Activated CD8-positive, alpha-beta memory T cell treated with anti-CD3 and anti-CD28 coated beads for 36 hours (primary cell): ENCODE measurements at regions not wholly inside any gene's neighbourhood (a gene's known extent, or its start where the extent isn't known, plus 50 kb on each side); places are given as distances from the start of the nearest gene placed in this dataset.
"Not testable (repeated sequence)": the region's sequence is repeated elsewhere in the genome, so short reads cannot be mapped to it uniquely, and the experiment has no call there.

Experiments used
- CTCF ChIA-PET: fragments of 350-600 bp; sonication (Branson Sonifier 250); formaldehyde crosslinking; loops from one replicate; lab custom pipeline; 2021; ENCODE audit warnings: antibody characterized with exemption; lab: Charles Lee
- POLR2A ChIA-PET: fragments of 350-600 bp; sonication (Branson Sonifier 250); formaldehyde crosslinking; loops from one replicate; lab custom pipeline; 2021; ENCODE audit warnings: antibody characterized with exemption; lab: Charles Lee

DNA sequence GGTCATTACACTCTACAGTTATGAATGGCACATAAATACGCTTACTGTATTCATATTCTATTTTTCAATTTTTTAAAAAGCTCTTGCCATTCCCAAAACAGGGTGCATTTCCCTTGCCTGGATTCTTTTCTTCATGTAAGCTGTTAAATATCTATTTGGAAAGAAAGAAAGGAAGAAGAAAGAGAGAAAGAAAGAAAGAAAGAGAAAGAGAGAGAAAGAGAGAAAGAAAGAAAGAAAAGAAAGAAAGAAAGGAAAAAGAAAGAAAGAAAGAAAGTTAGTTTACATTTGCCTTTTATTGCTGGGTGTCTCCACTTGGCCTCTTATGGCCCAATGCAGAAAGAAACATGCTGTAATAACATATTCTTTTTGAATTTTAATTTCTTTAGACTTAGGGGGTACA lies 165.9 kb upstream of the ATXN1 start:
- CTCF ChIA-PET = no interaction called here
- POLR2A ChIA-PET = no interaction called here

DNA sequence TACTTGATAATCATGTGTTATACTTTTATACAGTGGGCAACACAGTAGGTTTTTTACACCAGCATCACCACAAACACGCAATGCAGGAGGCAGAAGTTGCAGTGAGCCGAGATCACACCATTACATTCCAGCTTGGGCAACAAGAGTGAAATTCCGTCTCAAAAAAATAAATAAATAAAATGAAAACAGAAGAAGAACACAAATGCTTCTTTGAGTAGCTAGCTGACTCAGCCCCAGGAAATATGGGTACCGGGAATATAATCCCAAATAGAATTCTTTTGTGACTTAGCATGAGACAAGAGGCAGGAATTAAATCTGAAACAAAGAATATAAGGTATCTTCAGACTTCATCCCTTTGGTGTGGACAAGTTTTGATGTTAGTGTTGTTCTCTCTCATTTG lies 164.2 kb upstream of the ATXN1 start:
- POLR2A ChIA-PET = no interaction called here
- CTCF ChIA-PET = no interaction called here

DNA sequence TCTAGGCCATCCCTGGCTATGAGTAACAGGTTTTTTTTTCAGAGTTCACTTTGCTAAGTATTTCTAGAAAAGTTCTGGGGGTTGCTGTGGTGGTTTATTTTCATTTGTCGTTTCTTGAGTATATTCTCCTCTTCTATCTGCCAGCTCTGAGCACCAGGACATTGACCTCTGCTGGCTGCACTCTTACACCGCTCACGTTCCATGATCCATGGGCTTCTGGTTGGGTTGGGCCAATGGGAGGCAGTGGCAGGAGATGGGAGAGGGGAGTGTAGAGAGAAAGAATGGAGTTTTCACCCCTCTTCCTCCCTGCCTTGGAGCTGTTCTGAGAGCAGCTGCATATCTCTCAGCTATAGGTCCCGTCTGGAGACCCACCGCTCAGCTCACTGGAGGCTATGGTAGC lies 161.0 kb upstream of the ATXN1 start:
- ChIA-PET POLR2A (no interaction called here), CTCF (interaction anchor here (0.8 to 1.2 kb wide), 2 partner anchors 72 to 105 kb away, joined by 3 read pairs; no protein-coding TSS in a partner anchor)

DNA sequence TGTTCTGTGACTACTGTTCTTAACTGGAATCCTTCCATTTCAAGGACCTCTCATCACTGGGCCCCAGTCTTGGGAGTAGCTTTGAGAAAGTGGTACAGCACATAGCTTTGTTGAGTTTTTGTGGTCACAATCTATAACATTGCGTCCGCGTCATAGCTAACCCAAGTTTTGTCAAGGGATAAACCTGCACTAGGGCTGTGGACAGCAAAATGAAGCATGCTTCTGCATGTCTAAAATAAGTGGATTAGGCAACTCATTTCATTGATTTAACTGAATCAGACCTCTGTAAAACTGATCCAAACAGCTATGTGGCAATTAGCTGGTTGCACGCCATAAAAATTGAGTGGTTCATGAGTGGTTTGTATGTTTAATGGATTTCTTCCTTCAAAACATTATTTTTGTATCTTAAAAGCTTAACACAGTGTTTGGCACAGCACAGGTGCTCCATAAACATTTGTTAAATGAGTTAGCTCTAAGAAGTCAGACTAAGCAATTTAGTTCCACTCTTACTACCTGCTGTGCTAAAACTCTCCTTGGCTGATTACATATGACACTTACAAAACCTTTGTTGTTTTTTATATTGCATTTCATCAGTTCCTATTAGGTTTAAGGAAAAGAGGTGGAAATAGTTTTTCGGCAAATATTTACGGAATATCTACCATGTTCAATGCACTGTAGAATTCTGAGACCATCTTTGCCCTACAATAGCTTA lies 160.3 kb upstream of the ATXN1 start:
- CTCF ChIA-PET = interaction anchor here (0.8 to 1.2 kb wide), 2 partner anchors 71 to 104 kb away, joined by 3 read pairs; no protein-coding TSS in a partner anchor
- POLR2A ChIA-PET = no interaction called here

DNA sequence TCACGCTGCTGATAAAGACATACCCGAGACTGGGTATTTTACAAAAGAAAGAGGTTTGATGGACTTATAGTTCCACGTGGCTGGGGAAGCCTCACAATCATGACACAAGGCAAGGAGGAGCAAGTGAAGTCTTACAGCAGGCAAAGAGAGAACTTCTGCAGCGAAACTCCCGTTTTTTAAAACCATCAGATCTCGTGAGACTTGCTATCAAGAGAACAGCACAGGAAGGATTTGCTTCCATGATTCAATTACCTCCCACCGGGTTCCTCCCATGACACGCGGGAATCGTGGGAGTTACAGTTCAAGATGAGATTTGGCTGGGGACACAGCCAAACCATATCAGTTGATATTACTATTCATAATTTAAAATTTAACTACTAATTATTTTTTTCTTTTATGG lies 157.3 kb upstream of the ATXN1 start:
- ChIA-PET POLR2A (no interaction called here), CTCF (no interaction called here)

DNA sequence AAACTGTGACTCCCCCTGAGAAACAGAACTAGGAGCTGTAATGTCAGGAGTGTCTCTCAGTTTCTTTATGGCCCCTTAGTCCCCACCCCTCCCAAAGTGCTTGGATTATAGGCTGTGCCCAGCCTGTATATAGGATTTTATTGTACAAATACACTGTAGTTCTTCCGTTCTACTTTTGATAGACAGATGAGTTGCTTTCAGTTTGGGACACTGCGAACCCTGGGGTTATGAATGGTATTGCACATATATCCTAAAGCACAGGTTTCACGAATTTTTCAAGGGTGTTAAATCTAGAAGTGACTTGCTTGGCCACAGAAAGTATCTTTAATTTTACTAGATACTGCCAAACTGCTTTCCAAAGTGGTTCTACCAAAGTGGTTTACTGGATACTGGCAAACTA lies 152.9 kb upstream of the ATXN1 start:
- CTCF ChIA-PET = no interaction called here

DNA sequence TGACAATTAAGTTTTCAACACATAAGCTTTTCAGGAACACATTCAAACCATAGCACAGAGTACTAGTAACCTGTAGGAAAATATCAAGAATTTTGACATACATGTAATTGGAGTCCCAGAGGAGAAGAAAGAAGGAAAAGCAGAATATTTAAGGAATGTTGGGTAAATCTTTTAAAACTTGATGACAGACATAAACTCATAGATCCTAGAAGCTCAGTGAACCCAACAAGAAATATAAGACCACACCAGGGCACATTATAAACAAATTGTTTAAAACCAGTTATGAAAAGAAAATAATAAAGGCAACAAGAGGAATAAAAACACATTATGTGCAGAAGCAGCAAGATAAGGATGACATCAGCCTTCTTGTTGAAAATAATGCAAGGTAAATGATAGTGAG lies 151.5 kb upstream of the ATXN1 start:
- ChIA-PET POLR2A (no interaction called here), CTCF (interaction anchor here (0.5 kb wide), 1 partner anchor 678 kb away, joined by 3 read pairs; no protein-coding TSS in a partner anchor)

More for the DNA sequence above, 152.9 kb upstream of the ATXN1 start:
- POLR2A ChIA-PET = no interaction called here

DNA sequence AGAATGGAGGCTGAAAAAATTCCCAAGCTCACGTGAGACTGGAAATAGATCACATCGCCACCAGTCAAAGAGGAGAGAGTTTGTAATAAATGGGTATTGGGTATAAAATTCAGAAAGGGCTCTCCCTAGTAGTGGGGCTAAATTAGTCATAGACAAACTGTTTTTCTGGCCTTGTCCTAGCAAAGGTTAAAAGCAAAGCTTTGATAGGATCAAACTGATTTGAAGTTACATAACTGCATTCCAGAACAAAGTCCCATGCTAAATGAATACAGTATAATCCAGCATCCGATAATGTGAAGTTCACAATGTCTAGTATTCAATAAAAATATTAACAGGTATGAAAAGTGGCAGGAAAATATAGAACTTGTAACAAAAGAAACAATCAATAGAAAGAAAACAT lies 149.8 kb upstream of the ATXN1 start:
- CTCF ChIA-PET = no interaction called here
- POLR2A ChIA-PET = no interaction called here

DNA sequence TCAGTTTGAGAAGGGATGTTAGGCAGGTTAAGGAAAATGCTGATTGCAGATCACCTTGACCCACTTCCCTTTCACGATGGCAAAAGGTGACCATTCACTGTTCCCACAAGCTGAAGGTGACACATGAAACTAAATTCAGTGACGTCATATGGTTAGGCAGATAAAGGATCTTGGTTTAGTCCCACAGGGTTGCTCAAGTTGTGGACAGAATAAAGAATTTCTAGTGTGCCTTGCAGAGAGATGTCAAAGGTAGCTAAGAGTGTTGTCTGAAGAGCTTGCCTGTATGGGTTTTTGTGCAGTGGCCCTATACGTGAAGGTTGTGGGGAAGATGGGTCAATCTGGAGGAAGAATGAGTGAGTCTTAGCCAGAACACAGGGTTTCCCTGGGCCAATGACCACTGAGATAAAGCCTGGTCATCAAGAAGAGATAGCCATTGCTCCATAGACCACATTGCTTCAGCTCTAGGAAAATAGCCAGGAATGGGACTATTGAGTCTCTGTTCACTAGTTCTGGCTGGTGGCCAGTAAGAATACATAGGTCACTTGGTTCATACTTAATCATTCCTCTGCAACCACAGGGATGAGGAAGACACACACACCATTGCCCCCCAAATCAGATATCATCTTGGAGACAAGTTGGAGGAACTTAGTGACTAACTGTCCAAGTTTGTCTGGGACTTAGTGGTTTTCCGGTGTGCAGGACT lies 148.5 kb upstream of the ATXN1 start:
- ChIA-PET POLR2A (no interaction called here), CTCF (no interaction called here)

DNA sequence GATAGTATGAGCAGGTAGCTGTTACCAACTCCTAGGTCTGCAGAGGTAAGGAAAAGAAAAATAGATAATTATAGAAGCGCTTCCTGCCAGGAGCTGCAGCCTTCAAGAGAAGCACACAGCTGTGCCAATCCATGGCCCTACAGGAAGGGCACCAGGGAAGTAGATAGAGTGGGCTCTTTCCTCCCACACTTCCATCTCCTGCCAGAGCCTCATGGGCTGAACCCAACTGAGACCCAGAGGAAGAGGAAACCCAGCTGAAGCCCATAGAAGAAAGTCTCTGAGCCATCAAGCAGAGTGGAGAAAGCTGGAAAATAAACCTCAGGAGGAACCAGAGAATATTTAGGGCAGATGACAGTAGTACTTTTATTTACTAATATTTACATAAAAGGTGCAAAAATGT lies 146.7 kb upstream of the ATXN1 start:
- ChIA-PET CTCF (no interaction called here), POLR2A (no interaction called here)

DNA sequence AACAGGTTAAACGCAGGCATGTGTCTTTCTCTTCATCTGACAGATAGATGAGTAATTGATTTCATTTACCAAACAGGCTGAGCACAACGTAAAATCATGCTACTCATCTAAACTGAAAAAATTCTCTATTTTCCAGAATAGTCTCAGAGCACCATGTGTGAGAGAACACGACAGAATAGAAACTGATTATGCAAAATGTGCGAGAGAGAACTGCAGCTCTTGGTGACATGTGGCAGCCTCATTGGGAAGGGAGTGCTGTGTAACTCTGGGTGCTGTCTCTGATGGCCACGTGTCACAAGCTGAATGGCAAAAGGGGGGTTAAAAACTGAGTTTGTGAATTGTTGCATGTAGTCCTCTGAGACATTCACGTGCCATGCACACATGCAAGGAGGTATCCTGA lies 143.7 kb upstream of the ATXN1 start:
- ChIA-PET POLR2A (no interaction called here), CTCF (no interaction called here)

DNA sequence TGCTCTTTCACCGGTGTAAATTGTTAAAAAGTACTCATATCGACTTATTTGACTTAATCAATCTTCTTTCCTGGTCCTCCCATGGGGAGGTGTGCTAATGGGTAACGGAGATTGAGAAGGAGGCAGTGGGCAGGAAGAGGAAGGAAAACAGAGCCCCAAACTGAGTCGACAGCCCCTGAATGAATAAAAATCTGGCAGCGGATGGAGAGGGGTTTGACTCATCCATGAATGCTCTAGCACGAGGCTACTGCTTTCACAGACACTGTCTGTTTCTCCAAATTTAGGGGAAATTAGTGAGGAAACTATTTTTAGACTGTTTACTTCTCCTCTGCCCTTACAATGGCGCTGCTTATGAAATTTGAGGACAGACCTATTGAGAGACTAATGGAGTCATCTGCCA lies 142.2 kb upstream of the ATXN1 start:
- CTCF ChIA-PET = no interaction called here
- POLR2A ChIA-PET = no interaction called here

DNA sequence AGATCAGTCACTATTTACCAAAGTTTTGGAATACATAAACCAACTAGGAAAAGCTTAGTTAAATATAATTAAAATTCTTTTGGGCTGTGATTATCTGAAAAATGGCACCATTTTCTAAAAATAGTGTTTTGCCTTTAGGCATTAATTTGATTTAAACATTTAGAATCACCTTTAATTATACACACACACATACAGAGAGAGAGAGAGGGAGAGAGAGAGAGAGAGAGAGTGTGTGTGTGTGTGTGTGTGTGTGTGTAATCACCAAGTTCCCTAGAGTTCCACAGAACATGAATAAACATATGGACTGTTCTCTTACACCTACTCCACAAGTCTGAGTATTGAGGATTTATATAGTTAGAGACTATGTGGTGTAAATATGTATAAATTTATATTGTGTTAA lies 141.2 kb upstream of the ATXN1 start:
- CTCF ChIA-PET = no interaction called here
- POLR2A ChIA-PET = no interaction called here

DNA sequence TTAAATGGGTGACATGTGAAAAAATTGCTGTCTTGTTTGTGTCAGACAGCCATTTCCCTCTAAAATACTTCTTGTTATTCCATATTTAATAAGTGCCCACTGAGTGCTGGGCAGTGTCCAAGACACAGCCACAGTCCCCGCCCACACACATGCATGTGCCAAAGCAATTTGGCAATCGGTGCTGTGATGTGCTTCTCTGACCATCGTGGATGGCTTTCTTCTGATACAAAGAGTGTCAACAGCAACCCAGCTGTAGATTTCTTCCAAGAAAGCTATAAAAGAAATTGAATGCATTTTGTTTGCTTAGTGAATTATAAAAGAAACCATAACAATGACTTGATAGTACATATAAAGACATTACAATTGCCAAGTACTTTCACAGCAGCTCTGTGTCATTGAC lies 140.5 kb upstream of the ATXN1 start:
- POLR2A ChIA-PET = no interaction called here
- CTCF ChIA-PET = no interaction called here

DNA sequence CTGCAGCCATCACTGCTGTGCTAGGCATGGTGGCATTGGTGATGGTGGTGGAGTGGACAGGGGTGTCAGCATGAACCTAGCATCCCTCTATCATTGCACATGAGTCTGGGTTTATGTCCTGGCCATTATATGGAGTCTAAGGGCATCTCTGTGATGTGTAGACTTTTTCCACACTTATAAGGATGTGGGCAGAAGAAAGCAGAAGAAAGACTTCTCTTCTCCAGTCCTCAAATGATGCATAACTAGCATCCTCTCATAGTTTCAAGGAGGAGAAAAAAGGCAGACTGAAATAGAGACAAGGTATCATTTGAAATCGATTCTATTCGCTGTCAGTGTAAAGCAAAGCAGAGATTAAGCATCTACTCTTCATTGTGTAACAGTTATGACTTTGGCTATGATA lies 140.0 kb upstream of the ATXN1 start:
- CTCF ChIA-PET = no interaction called here
- POLR2A ChIA-PET = no interaction called here

DNA sequence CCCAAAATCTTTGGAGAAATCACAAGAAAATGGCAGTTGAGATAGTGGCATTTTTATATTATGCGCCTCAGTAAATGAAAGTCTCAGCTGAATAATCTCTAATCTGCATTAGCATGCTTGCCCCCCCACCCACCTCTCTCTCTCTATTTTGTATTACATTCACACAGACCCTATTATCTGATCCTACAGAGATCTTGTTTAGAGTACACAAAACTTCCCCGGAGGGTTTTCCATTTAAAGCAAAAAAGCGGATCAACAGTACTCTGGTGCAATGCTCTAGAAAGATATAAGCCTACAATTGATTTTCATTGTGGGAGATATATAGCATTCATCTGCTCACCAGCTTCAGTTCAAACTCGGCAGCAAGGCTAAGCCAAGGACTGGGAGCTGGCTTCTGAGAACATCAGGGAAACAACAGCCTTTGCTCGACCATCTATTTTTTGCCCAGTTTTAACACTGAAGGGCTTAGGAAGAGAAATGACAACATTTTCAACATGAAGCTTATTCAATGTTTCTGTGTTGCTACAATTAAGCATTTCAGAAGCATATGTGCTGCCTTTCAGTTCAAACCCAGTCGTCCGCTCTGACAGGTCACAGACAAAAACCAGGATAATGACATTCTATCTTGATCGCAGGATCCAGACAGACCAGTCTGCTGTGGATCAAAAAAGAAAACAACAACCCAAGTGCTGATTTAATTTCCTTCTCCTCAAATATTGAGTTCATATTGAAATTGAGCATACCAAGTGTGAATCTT lies 137.6 kb upstream of the ATXN1 start:
- CTCF ChIA-PET = no interaction called here

DNA sequence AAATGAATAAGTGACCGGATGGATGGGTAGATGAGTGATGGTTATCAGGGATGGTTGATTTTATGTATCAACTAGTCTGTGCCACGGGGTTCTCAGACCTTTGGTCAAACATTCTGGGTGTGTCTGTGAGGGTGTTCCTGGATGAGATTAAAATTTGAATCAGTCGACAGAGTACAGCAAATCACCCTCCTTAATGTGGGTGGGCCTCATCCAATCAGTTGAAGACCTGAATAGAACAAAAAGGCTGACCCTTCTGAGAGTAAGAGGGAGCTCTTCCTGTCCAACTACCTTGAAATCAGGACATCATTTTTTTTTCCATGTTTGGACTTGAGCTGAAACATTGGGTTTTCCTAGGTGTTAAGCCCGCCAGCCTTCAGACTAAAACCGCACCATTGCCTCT lies 136.4 kb upstream of the ATXN1 start:
- ChIA-PET POLR2A (no interaction called here), CTCF (no interaction called here)

More for the DNA sequence above, 137.6 kb upstream of the ATXN1 start:
- POLR2A ChIA-PET = no interaction called here

DNA sequence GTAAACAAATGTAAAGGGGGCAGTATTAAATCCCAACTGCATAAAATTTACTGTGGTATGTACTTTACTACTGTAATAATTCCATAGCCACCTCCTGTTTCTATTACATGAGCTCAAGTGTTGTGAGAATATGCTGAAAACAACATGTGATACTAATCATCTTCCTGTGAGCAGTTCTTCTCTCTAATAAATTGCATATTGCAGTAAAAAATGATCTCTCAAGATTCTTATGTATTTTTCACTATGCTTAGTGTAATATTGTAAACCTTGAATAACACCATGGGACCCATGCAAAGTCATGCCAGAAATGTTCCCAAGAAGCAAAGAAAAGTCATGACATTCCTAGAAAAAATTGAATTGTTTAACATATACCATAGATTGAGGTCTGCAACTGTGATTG lies 133.0 kb upstream of the ATXN1 start:
- ChIA-PET POLR2A (no interaction called here), CTCF (no interaction called here)

DNA sequence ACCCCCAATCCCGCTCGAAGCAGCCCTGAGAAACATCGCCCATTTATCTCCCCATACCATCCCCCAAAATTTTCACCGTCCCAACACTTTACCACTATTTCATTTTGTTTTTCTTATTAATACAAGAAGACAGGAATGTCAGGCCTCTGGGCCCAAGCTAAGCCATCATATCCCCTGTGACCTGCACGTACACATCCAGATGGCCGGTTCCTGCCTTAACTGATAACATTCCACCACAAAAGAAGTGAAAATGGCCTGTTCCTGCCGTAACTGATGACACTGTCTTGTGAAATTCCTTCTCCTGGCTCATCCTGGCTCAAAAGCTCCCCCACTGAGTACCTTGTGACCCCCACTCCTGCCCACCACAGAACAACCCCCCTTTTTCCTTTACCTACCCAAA lies 129.8 kb upstream of the ATXN1 start:
- CTCF ChIA-PET, POLR2A ChIA-PET: not testable (repeated sequence)

DNA sequence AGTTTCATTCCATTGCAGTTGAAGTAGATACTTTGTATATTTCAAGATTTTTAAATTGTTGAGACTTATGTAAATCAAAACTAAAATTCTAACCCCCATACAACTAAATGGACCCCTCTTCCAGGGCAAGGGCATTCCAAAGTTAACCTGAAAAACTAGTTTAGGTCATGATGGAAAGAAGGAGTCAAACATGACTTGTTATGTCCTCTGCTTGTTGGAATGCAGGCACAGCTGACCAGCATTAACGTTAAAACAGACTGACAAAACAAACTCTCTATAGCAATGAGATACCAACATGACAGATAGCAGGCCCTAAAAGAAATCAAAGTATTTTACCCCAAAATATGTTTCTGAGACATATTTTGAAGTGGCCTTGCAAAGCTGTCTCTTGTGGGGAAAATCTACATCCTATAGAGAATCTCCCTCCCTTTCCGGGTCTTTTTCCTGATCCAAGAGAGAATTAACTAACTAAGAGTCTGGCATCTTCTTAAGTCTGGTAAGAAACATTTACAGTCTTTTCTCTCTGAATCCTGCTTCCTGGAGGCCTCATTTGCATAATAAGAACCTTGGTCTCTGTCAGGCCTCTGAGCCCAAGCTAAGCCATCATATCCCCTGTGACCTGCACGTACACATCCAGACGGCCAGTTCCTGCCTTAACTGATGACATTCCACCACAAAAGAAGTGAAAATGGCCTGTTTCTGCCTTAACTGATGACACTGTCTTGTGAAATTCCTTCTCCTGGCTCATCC lies 124.3 kb upstream of the ATXN1 start:
- POLR2A ChIA-PET = no interaction called here
- CTCF ChIA-PET = no interaction called here
